T follicular helper cell (primary cell): ENCODE measurements at regions not wholly inside any gene's neighbourhood (a gene's known extent, or its start where the extent isn't known, plus 50 kb on each side); places are given as distances from the start of the nearest gene placed in this dataset.
A peak's percentile ranks its signal among the peaks of the same experiment; 100 is the strongest.
"Not testable (repeated sequence)": the region's sequence is repeated elsewhere in the genome, so short reads cannot be mapped to it uniquely, and the experiment has no call there.

Experiments
- DNase-seq: peaks from one replicate; pipeline ENCODE4 v3.0.0-alpha.2; 2020; ENCODE audit warnings: low read depth

DNA sequence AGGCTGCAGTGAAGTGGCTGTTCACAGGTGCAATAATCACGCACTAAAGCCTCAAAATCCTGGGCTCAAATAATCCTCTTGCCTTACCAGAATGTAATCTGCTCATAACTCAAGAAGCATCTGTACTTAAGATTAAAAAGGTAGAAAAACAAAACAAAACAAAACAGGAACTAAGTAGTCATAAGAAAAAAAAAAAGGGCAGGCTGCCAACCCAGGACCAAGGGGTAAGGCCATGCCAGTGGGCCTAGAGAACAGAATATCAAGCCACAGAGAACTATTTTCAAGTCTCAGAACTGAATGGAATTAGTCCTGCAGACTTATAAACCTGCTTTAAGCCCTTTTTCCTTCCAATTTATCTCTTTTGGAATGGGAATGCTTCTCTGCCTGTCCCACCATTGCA, 64.8 kb upstream of the TBC1D3K start:
- DNase-seq: no peak

DNA sequence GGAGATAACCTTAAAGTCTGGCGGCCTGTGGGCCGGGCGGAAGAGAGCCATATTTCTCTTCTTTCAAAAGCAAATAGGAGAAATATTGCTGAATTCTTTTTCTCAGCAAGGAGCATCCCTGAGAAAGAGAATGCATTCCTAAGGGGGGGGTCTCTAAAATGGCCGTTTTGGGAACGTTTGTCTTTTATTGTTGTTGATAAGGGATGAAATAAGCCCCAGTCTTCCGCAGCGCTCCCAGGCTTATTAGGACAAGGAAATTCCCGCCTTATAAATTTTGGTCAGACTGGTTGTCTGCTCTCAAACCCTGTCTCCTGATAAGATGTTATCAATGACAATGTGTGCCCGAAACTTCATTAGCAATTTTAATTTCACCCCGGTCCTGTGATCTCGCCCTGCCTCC, 65.8 kb upstream of the TBC1D3K start:
- DNase-seq: not testable (repeated sequence)

DNA sequence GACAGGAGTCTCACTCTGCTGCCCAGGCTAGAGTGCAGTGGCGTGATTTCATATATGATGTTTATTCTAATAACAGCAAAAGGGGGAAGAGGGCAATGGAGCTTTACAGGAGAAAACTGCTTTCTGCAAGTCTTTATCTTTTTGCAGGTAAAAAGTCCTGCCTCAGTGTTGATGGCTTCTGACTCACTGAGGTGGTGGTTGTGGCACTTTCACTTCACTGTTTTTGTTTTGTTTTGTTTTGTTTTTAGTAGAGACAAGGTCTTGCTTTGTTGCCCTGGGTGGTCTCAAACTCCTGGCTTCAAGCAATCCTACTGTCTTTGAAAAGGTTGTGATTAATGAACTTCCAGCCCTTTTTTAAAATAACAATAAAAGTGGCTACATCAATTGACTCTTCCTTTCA, 68.0 kb upstream of the TBC1D3K start:
- no peak for DNase-seq

DNA sequence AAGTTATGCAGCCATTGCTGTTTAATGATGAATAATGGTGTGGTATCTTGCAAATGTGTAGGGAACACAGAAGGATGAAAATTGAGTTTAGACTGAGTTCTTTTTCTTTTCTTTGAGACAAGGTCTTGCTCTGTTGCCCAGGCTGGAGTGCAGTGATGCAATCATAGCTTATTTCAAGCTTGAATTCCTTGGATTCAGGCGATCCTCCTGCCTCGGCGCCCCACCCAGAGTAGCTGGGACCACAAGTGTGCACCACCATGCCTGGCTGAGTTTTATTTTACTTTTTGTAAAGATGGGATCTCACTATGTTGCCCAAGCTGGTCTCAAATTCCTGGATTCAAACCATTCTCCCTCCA, 74.6 kb upstream of the TBC1D3K start:
- no peak for DNase-seq

DNA sequence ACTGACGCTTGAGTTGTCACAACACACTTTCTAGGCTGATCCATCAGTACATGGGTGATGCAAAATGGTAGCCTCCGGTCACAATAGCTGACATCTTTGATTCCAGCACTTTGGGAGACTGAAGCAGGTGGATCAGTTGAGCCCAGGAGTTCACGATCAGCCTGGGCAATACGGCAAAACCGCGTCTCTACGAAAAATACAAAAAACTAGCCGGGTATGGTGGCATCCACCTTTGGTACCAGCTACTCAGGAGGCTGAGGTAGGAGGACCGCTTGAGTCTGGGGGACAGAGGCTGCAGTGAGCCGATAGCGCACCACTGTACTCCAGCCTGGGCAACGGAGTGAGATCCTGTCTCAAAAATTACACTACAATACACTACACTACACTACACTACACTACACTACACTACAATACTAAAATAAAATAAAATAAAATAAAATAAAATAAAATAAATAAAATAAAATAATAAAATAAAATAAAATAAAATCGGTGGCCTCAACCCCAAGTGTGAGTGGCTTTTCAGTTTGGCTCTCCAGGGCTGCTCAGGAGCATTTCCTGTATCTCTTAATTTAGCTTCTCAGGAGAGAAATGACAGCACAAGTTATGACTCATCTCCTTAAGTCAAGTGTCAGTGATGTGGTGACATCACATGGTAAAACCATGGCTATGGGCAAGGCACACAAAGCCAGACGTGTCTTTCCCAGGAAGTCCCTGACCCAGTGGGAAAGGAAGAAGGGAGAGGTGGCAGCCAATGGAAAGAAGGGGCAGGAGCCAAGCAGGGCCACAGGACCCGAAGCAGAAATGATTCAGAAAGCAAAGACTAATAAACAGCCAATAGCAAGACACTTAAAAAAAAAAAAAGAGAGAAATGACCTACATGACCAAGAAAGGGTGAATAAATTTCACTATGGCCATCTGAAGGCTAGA, 75.3 kb upstream of the TBC1D3K start:
- DNase-seq: no peak

DNA sequence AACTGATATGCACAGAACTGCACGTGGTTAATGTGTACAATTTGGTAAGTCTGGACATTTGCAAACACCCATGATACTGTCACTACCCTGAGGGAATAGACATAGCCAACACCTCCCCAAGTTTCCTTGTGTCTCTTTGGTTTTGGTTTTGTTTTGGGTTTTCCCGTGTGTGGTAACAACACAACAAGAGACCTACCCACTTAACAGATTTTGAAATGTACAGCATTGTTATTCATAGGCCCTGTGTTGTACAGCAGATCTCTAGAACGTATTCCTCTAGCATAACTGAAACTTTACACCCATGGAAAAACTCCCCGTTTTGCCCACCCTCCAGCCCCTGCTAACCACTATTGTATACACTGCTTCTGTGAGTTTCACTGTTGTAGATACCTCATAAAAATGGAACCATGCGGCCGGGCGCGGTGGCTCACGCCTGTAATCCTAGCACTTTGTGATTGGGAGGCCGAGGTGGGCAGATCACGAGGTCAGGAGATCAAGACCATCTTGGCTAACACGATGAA, 76.3 kb upstream of the TBC1D3K start:
- no peak for DNase-seq

DNA sequence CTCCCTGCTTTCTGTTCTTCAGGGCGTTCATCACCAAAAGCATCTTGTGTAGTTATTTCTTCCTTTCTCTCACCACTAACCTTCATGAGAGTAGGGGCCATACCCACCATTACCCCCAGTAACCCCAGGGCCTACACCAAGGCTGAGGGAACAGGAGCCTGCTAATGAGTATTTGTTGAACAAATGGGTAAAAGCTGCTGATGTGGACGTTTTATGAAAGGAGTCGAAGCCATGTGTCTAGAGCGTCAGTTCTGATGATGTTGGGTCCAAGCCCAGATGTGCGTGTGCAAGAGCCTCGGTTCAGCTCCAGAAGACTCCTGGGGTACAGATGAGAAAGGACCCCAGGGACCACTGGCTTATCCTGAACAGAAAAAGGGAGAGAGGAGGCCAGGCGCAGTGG, 77.1 kb upstream of the TBC1D3K start:
- DNase-seq: no peak

DNA sequence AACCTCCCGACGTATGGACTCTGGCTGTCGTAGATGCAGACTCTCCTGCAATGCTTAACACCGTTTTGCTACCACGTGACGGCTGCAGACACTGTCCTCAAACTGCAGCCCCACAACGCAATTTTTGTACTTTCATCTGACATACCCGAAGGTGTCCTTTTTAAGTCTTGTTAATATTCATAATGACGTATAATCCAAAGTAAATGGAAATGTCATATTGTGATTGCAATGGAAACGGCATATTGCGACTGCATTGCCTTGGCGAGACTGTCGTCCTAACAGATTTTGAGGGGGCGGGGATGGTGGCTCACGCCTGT, 79.3 kb upstream of the TBC1D3K start:
- no peak for DNase-seq

DNA sequence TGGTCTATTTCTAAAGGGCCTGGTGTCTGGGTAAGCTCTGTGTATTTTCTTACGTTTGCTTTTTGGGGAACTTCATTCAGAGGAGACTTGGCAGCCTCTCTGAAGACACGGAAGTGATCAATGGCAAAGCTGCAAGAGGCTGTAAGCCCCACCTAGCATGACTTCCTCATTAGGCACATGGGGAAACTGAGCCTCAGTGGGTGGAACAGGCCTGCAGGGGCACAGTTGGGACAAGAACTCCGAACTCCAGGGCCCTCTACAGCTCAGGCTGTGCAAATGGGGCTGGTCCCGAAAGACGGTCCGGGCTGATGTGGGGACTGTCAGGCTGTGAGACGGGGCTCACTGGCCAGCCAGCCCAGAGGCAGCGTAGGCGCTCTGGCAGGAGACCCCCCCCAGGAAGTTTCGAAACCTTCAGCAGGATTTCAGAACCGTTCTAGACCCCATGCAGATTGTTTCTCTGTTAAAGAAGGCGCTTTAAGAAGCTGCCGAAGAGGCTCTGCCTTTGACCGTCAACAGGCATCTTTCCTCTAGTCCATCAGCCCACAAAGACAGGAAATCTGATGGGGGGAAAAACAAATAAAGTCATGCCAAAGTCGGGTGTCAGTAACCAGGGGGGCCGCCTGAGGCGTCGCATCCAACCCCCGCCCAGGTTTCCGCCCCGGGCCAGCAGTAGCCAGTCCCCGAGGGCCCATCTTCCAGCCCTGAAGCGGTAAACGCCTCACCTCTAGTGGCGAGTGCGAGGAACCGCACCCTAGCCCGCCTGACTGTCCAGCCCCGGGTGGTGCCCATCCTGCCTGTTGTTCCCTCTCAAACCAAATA, 79.8 kb upstream of the TBC1D3K start:
- peak; percentile 4 for DNase-seq

DNA sequence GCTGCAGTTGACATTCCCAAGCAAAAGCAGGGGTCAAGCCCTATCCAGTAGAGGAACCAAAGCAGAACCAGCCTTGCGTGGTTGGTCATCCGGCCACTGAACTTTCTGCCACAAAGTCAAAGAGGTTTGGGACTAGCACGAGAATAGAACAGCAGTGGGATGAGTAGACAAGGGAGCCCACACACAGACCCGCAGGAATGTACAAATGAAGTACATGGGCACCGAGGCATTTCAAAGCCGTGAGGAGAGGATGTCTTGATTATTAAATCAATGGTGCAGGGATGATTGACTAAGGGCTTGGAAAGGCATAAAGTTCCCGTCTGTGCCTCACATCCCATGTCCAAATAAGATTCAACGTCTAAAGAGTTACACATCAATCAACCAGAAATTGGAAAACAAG, 81.8 kb upstream of the TBC1D3K start:
- DNase-seq: no peak

DNA sequence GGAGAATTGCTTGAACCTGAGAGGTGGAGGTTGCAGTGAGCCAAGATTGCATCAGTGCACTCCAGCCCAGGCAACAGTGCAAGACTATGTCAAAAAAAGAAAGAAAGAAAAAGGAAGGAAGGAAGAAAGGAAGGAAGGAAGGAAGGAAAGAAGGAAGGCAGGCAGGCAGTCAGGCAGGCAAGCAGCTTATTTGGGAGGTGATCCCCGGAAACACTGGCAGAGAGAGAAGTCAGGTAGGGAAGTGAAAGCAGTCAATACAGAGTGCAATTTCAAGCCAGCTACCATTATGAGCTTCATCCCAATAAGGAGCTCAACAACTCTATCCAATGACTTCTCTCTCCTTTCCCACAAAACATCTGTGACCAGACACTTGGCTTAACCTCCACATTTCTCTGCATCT, 83.0 kb upstream of the TBC1D3K start:
- no peak for DNase-seq

DNA sequence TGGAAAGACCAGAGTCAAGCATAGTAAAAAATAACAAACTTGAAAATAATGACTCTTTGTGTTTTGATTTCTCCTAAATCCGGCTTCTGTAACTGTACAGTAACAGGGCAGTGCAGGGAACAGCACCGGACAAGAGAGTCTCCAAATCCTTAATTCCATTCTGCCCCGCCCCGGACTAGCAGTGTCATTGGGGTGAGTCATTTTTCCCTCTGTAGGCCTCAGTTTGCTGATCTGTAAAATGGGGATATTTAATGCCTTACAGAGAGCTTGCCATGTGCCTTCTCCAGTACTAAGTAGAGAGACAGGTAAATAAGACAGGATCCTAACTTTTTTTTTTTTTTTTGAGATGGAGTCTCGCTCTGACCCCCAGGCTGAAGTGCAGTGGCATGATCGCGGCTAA, 83.6 kb upstream of the TBC1D3K start:
- DNase-seq: no peak

DNA sequence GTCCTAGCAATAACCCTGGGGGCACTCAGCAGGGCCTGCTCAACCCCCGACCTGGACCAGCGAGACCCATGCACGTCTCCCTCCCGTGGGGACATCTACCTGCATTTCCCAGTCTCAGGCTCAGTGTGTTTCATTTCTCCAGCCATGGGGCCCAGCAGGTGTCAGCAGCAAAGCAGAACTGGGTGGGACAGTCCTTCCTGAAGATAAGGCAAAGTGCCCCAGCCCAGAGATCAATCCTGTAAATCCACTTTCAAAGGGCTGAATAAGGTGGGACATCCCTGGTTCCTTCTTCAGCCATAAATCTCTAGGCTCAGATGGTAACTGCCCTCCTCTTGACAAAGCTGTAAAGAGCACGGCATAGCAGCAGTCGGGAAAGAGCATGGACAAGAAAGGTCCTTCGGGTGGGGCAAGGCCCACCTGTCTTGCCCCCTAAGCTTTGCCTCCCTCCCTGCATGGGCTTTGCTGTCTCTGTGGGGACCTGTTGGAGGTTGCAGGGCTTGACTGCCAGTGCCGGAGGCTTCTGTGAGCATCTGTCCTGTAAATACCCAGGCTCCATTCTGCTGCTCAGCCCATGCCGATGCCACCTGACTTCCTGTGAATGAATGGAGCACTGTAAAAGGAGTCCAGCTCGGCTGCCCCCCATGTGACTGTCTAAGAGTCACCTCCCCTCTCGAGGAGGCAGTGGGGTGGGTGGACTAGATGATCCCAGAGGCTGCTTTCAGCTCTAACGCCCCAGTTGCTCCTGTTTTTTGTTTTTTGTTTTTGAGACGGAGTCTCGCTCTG, 84.8 kb upstream of the TBC1D3K start:
- no peak for DNase-seq

DNA sequence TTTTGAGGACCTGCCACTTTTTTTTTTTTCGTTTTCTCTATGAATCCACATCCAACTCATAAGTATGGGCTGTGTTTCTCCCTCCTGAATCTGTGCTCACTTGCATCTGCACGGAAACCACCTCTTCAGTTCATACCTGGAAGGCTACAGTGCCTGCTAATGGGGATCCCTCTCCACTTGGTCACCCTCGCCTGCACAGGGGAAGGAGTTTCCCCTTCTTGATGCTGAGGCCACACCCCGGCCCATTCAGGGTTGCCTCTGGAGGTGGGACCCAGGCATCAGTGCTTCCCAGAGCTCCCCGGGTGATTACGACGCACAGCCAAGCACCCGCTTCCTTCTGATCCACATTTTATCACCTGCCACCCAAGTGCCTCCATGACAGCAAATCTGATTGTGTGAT, 85.9 kb upstream of the TBC1D3K start:
- no peak for DNase-seq

DNA sequence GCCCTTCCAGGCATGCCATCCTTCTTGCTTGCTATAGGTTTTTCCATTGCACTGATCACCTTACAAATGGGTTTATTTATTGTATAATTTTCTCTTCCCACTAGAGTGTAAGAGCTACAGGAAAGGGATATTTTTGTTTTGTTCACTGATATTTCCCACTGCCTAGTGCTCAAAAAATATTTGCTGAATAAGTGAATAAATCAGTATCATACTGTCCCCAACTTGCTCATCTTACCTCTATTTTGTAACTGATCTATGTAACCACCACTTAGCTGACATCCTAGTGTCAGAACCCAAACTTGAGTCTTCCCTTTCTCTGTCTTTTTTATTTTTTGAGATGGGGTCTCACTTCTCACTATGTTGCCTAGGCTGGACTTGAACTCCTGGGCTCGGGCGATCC, 87.6 kb upstream of the TBC1D3K start:
- DNase-seq: no peak

DNA sequence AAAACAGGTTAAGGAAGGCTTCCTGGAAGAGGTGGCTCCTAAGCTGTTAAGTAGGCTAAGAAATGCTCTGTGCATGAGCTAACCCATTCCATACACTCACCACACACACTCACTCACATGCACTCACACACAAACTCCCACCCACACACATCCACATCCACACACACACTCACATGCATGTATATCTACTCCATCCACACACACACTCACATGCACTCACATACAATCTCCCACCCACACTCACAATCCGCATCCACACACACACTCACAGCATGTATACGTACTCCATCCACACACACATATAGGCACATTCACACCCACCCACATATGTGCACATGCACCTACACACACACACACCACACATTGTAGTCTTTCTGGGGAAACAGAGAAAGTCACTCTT, 89.3 kb upstream of the HNF1B start:
- DNase-seq: no peak

DNA sequence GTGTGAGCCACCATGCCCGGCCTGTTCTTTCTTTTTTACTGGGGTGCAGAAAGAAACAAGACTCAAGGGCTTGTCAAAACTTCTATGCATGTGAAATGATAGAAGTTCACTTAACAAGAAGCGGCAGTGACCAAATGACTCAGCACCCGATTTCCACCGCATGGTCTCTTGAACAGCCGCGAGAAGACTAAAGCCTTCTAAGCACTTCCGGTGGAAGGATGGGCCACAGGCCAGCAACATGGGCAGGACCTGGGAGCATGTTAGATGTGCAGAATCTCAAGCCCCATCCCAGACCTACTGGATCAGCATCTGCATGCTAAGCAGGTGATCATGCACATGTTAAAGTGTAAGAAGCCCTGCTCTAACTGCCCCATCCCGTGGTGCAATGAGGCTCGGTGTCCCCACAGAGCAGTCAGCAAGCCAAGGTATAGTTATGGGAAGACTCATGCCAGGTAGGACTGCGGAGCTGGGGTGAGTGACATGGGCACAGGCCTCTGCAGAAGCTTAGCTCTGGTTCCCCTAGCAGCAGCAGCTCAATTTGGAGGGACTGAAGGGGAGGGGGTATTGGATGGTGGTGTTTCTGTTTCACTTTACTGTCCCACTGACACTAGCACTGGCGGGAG, 88.5 kb upstream of the HNF1B start:
- DNase-seq: no peak

DNA sequence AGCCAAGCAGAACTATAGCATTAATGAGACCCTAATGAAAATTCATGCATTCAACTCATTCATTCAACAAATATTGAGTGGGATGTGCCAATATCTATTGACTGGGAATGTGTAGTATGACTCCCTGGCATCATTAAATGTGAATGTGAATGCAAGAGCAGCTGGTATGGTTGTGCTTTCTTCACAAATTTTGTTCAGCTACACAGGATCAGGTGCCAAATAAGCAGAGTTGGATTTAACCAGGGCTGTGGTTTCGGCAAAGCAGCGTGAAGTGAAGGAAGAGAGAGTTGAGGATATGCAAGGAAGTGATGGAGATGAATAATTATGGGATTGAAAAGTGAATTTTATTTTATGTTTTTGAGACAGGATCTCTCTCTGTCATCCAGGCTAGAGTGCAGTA, 87.1 kb upstream of the HNF1B start:
- DNase-seq: no peak

DNA sequence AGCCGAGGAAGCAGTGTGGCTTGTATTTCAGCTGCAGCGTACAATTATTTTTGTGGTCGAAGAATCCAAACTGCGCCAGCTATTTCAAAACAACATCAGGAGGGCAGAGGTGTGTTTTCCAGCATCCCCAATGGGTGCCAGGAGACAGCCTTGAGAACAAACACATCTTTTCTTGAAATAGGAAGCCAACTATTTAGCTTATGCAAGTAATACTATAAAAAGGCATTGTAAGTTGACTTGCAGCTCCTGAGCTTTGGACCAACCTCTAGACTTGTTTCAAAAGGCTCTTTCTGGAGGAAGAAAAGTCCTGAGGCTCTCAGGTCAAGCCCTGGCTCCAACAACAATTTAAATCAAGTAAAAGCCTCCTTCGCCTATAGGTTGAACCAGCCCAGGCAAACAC, 86.6 kb upstream of the HNF1B start:
- DNase-seq: no peak

DNA sequence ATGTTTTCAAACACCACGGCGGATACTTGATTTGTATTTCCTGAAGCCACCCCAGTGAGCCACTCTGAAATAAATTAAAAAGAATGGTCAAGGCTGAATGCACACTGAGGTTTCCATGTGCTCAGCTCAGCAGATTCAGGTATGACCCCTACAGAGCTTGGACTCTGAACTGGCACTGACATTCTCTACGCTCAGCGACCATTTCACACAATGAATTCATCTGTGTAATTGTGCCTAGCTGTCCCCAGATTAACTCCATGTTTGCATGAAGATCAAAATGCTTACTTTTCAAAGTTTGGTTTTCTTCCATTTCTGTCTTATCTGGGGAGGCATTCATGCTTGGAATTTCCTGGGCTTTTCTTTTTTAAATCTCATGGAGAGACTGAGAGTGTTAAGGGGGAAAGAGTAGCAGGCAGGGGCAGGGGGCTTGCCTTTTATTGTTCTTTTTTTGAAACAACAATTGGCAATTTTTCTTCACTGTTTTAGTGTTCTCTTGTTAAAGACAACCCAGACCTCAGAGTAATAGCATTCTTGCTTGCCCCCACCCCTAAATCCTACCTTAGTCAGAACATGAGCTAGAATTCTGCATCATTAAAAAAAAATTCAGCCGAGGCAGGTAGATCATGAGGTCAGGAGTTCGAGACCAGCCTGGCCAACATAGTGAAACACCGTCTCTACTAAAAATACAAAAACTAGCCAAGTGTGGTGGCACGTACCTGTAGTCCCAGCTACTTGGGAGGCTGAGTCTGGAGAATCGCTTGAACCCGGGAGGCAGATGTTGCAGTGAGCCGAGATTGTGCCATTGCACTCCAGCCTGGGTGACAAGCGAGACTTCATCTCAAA, 85.5 kb upstream of the HNF1B start:
- no peak for DNase-seq

DNA sequence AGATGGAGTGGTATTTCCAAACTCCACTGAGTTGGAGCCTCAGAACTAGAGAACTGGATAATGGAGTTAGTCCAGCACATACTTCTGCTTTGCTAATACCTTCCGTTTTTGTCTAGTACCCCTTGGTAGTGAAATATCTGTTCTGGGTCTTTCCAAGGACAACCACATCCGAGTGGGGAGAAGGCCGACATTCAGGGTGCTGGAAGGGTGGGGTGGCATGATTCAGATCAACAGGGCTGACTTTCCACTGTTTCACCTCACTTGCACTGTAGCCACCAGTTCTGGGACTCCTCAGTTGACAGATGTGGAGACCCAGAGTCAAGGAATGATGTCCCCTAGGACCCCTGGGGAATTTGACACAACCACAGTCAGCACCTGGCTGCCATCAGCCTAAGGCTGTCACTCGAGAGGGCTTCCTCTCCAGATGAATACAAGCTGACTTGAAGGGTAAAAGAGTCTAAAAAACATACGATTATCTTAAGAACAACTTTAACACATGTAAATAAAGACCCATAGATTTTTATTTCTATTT, 84.8 kb upstream of the HNF1B start:
- DNase-seq: no peak
